HG03066 (cell line): ENCODE measurements at regions not wholly inside any gene's neighbourhood (a gene's known extent, or its start where the extent isn't known, plus 50 kb on each side); places are given as distances from the start of the nearest gene placed in this dataset.
"Not testable (repeated sequence)": the region's sequence is repeated elsewhere in the genome, so short reads cannot be mapped to it uniquely, and the experiment has no call there.

Experiments used
- ATAC-seq: cut with Tn5 transposase; IDR thresholded peaks from one replicate; pipeline ENCODE4 v1.9.1; 2021; ENCODE audit warnings: low read depth; ENCODE audit not compliant: unreplicated experiment

DNA sequence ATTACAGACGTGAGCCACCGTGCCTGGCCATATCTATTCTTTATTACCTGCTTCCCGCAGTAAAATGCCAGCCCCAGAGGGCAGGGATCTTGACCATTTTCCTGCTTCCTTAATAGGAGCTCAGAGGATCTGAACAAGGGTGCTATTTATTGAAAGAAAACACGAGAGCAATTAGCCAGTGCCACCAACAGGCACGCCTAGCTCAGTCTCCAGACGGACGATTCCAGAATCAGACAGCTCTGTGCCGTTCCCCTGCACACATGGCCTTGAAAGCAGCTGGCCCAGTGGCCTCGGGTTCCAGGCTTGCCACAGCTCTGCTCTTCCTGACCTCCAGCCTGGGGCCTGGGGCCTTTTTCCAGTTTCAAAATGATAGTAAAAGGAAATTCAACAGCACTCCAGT lies 135.2 kb upstream of the RFLNA start:
- ATAC-seq, result no peak

- ATAC-seq, result no peak
These were observed 134.7 kb upstream of the RFLNA start for GRCh38 chr12:124160097-124160756.

DNA sequence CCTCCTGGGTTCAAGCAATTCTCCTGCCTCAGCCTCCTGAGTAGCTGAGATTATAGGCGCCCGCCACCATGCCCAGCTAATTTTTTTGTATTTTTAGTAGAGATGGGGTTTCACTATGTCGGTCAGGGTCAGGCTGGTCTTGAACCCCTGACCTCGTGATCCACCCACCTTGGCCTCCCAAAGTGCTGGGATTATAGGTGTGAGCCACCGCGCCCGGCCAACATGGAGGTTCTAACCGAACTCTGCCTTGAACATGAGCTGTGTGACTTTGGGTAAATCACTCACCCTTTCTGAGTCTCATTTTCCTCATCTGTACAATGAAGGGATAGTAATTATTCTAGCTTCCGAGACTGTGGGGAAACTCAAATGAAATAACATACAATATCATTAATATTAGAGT lies 133.5 kb upstream of the RFLNA start:
- ATAC-seq, result not testable (repeated sequence)

DNA sequence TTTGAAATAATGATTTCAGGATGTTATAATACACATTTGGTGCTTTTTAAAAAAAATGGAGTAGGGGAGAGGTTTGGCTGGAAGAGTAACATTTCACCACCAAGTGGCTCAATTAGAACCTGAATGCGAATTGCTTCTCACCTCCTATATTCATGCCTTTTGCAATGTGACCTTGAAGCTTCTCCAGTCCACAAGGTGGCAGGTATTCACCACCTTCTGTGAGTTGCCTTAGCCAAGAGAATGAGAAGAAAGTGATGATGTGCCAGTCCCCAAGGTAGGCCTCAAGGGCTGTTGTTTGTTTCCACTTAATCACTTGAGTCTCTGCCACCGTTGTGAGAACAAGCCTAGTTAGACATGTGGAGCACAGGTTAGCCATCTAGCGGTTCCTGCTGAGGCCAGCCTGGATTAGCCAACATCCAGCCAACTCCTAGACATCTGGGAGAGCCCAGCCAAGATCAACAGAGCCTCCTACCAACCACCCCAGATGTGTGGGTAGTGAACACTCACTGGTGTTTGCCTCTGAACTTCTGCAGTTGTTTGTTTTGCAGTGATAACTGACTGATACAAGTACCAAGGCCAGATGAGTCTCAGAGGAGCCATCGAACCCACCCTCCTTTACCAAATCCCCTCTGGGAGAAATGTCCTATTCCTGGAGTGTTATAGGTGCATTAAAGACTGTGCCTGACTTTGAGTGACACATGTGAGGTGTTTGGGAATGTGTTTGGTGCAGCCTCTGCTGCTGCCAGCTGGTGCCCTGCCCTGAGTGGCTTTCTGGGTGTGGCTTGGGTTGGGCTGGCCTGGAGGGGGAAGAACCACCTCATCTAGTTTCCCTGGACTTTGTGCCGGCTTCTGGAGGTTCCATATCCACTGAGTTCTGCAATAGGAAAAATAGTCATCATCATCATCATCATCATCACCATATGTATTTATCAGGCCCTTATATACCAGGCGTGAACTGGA lies 132.5 kb upstream of the RFLNA start:
- no peak for ATAC-seq

- ATAC-seq, result no peak
These were observed 129.2 kb upstream of the RFLNA start for GRCh38 chr12:124165695-124166094.

GRCh38 chr12:124167141-124167540 lies 127.8 kb upstream of the RFLNA start:
- ATAC-seq, result no peak

DNA sequence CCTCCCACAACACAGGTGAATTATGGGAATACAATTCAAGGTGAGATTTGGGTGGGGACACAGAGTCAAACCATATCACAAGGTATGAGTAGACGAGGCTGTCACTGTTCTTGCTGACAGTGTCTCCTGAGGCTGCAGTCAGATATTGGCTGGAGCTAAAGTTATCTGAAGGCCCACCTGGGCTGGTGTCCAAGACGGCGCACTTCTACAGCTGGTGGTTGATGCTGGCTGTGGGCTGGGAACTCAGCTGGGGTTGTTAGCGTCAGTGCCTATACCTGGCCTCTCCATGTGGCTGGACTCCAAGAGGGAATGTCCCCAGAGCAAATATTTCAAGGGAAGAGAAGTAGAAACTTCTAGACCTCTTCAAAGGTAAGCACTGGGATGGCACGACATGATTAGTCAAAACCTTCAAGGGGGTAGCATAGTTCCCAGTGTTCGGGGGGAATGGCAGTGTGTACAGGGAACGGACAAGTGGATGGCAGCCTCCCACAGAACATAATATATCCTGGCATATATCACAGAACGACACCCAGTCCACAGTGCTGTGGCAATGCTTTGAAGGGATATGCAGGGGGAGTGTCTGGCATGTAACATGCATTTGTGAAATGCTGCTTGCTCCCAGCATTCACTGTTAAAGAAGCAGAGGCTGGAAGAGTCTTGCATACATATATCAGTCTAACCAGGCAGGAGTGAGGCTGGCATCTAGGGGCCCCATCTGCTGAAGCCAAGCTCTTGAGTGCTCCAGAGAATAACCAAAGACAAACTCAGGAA lies 126.7 kb upstream of the RFLNA start:
- no peak for ATAC-seq

DNA sequence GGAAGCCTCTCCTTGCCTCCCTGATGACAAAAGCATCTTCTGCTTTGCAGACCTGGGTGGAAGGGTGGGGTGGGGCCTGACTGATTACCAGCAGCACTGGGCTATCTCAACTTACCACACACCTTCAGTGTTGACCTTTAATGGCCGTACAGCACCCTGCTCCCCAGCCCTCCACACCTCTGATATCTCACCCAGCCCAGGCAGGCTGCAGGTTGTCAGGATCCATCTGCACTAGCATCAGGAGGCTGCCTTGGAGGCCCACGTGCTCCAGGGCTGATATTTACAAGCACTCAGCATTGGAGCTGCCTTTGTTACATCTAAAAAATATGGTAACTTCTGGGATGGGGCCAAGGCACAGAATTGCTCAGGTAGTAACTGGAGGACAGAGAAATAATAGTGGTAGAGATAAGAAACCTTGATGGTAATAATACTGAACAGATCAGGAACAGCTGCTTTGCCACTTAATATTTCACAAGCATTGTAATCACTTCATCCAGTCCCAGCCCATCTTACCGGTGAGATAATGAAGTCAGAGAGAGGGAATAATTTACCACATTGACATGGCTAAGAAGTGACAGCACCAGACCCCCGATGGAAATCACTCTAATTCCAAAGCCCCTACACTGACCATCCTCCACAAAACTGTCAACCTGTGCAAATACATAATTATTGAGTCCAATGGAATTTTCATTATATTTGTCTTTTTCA lies 125.2 kb upstream of the RFLNA start:
- ATAC-seq, result no peak

DNA sequence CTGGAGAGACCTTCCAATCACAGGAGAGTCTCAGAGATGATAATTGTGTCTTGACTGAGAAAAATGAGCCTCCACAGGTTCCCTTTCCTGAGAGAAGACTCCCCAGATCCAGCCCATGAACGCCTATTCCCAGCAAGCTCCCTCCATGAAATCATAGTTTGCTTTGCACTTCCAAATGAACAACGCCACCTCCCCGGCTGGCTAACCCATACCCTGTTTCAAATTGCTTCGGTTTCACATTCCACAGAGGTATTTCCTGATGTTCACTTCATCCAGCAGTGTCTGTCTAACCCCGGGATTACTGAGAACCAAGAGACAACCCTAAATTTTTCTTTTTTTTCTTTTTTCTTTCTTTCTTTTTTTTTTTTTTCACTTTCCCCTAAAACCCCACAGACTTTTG lies 124.1 kb upstream of the RFLNA start:
- ATAC-seq, result no peak

- no peak for ATAC-seq
These were observed 123.5 kb upstream of the RFLNA start for GRCh38 chr12:124171231-124171979.

GRCh38 chr12:124172636-124173035 lies 122.3 kb upstream of the RFLNA start:
- ATAC-seq, result no peak

GRCh38 chr12:124173692-124174091 lies 121.2 kb upstream of the RFLNA start:
- no peak for ATAC-seq

DNA sequence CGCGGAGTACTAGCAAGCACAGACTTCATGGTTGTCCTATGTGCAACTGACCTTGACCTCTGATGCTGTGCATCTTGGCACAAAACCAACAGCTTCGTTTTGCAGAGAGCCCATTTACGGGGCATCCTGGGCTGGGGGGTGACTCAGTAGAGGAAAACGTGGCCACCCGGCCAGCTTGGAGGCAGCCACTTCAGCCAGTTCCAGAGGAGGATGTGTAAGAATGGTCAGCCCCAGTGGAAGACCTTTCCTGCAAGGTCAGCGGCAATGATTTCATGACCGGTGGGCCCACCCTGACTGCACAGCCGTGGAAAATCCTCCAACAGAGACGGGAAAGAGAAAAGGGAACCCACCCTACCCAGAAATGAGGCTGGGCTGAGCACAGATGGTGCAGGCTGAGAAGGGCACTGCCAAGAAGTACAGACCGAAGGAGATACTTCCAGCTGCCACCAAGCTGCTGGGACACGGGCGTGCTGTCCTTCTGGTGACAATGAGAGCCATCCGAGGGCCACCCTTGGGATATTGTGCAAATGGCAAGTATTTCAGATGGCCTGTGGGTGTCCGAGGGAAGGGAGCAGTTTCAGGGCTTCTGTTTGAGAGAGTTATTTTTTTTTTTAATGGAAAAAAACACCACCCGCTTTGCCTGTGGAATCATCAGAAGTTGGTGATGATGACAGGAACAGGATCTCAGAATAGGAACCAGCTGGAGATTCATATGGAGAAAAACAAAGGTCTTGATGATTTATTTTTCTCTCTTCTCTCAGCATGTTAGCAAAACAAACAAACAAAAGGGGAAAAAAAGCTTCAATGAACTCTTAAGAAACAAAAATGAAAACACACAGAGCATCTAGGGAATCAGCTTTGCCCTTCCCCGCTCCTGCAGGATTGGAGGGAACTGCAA lies 120.2 kb upstream of the RFLNA start:
- no peak for ATAC-seq

- ATAC-seq, result no peak
These were observed 119.2 kb upstream of the RFLNA start for GRCh38 chr12:124175704-124176103.

- no peak for ATAC-seq
These were observed 117.5 kb upstream of the RFLNA start for GRCh38 chr12:124177276-124177950.

DNA sequence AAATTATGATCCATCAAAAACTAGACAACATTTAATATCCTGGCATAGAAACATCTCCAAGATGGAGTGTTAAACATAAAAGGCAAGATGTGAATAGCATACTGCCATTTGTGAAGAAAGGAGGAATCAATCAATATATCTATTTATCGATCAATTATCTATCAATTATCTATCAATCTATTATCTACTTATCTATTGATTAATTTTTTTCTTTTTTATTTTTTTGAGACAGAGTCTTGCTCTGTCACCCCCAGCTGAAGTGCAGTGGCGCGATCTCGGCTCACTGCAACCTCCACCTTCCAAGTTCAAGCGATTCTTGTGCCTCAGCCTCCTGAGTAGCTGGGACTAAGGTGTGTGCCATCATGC lies 117.0 kb upstream of the RFLNA start:
- no peak for ATAC-seq

GRCh38 chr12:124179936-124180607 lies 114.8 kb upstream of the RFLNA start:
- no peak for ATAC-seq

GRCh38 chr12:124183172-124183571 lies 111.7 kb upstream of the RFLNA start:
- ATAC-seq, result no peak
